OCI-LY7 (cell line): ENCODE measurements at regions not wholly inside any gene's neighbourhood (a gene's known extent, or its start where the extent isn't known, plus 50 kb on each side); places are given as distances from the start of the nearest gene placed in this dataset.

Experiments
- BruUV-seq: library from RNA; stranded (reverse); fragments of 400-500 nt; replicated peaks from 2 replicates; lab custom pipeline; 2021; lab: Mats Ljungman, UMichigan
- CTCF ChIA-PET: fragments of 300-600 bp; sonication (Branson Sonifier 250); formaldehyde crosslinking; loops from one replicate; lab custom pipeline; 2022; ENCODE audit warnings: antibody characterized with exemption; ENCODE audit not compliant: unreplicated experiment; lab: Charles Lee
- POLR2A ChIA-PET: fragments of 300-600 bp; sonication (Branson Sonifier 250); formaldehyde crosslinking; loops from one replicate; lab custom pipeline; 2022; ENCODE audit warnings: antibody characterized with exemption; lab: Charles Lee
- DNase-seq: peaks from one replicate; pipeline ENCODE4 v3.0.0-alpha.2; 2015; ENCODE audit warnings: low spot score
- H2AFZ ChIP-seq: fragments of 200-600 bp; sonication (generic), shearing (Covaris generic); 2 replicates; pipeline ENCODE4 v1.6.1; 2014; ENCODE audit warnings: mild to moderate bottlenecking, antibody characterized with exemption, low read length, moderate library complexity
- H3K27ac ChIP-seq: fragments of 200-600 bp; sonication (generic); 2 replicates; pipeline ENCODE4 v1.5.1; 2014; ENCODE audit warnings: mixed run types, low read depth, mild to moderate bottlenecking, moderate library complexity, low read length, inconsistent platforms; ENCODE audit not compliant: poor library complexity, severe bottlenecking
- H3K36me3 ChIP-seq: fragments of 200-600 bp; sonication (generic); 2 replicates; pipeline ENCODE4 v1.6.1; 2014; ENCODE audit warnings: mild to moderate bottlenecking, antibody characterized with exemption, low read length, moderate library complexity, mixed read lengths; ENCODE audit not compliant: insufficient read depth
- H3K4me1 ChIP-seq: fragments of 200-600 bp; sonication (generic); 2 replicates; pipeline ENCODE4 v1.5.1; 2014; ENCODE audit warnings: mild to moderate bottlenecking, low read length; ENCODE audit not compliant: insufficient read depth, poor library complexity, severe bottlenecking
- H3K4me2 ChIP-seq: fragments of 200-600 bp; sonication (generic); 2 replicates; pipeline ENCODE4 v1.6.1; 2014; ENCODE audit warnings: mild to moderate bottlenecking, low read length
- H3K4me3 ChIP-seq: fragments of 200-600 bp; sonication (generic); 2 replicates; pipeline ENCODE4 v1.5.1; 2014; ENCODE audit warnings: mild to moderate bottlenecking, low read depth, low read length; ENCODE audit not compliant: poor library complexity, severe bottlenecking
- H3K79me2 ChIP-seq: fragments of 200-600 bp; sonication (generic); 2 replicates; pipeline ENCODE4 v1.6.1; 2016; ENCODE audit warnings: low read depth, mild to moderate bottlenecking, low read length, moderate library complexity, mixed read lengths; ENCODE audit not compliant: insufficient read depth
- H3K9me2 ChIP-seq: fragments of 200-600 bp; sonication (generic); 2 replicates; pipeline ENCODE4 v1.6.1; 2016; ENCODE audit warnings: mild to moderate bottlenecking, low read length, mixed read lengths; ENCODE audit not compliant: insufficient read depth
- H3K9me3 ChIP-seq: fragments of 200-600 bp; sonication (generic); 2 replicates; pipeline ENCODE4 v1.6.1; 2014; ENCODE audit warnings: mild to moderate bottlenecking, mixed run types, low read length, mixed read lengths
- H4K20me1 ChIP-seq: fragments of 200-600 bp; sonication (generic); 2 replicates; pipeline ENCODE4 v1.6.1; 2014; ENCODE audit warnings: mild to moderate bottlenecking, antibody characterized with exemption, low read length, moderate library complexity, mixed read lengths; ENCODE audit not compliant: insufficient read depth
- CTCF ChIP-seq: fragments of 200-600 bp; sonication (generic); conservative IDR thresholded peaks from 2 replicates; pipeline ENCODE4 v1.5.1; 2014; ENCODE audit warnings: mild to moderate bottlenecking, antibody characterized with exemption, low read length, moderate library complexity, mixed read lengths
- EZH2phosphoT487 ChIP-seq: fragments of 200-600 bp; sonication (generic); IDR thresholded peaks from 2 replicates; pipeline ENCODE4 v1.6.1; 2018; ENCODE audit warnings: low read depth, borderline replicate concordance, mild to moderate bottlenecking, mixed run types, antibody characterized with exemption, low read length, moderate library complexity, mixed read lengths
- intact Hi-C: fragments of 100-400 bp; cut with micrococcal nuclease; formaldehyde crosslinking; loops from one replicate; pipeline ENCODE4 v1.10.0; 2022; ENCODE audit not compliant: unreplicated experiment

- H3K36me3 ChIP-seq: no peaks in the 10 kb centered on the region
- ChIA-PET POLR2A (interaction anchor here (0.6 kb wide), 1 partner anchor 301 kb away, joined by 5 read pairs; no protein-coding TSS in a partner anchor), CTCF (no interaction called here)
- no peak overlapping the region for H3K4me2 ChIP-seq
- H4K20me1 ChIP-seq: no peaks in the 10 kb centered on the region
- no peak overlapping the region for H3K4me3 ChIP-seq
- H3K27ac ChIP-seq: no peak overlapping the region
- TF ChIP-seq EZH2phosphoT487 (no peak), CTCF (no peak)
- H3K9me2 ChIP-seq: no peaks in the 10 kb centered on the region
- intact Hi-C loops: no loop called here
- H3K79me2 ChIP-seq: no peaks in the 10 kb centered on the region
- DNase-seq: no peak
- no peaks in the 10 kb centered on the region for H3K9me3 ChIP-seq
- BruUV-seq: no TSS peak
- no peak overlapping the region for H2AFZ ChIP-seq
- H3K4me1 ChIP-seq: no peaks in the 10 kb centered on the region
These were observed 298.4 kb upstream of the MOCS1 start for GRCh38 chr6:40232698-40233097.

GRCh38 chr6:40227735-40228134, 293.5 kb upstream of the MOCS1 start:
- H3K9me3 ChIP-seq: no peaks in the 10 kb centered on the region
- H3K4me2 ChIP-seq: no peak overlapping the region
- no peaks in the 10 kb centered on the region for H3K36me3 ChIP-seq
- no peaks in the 10 kb centered on the region for H4K20me1 ChIP-seq
- H3K27ac ChIP-seq: no peak overlapping the region
- POLR2A ChIA-PET: no interaction called here
- no peaks in the 10 kb centered on the region for H3K79me2 ChIP-seq
- DNase-seq: no peak
- intact Hi-C loops: no loop called here
- CTCF ChIA-PET: no interaction called here
- H3K4me3 ChIP-seq: no peak overlapping the region
- TF ChIP-seq CTCF (no peak), EZH2phosphoT487 (no peak)
- BruUV-seq: no TSS peak
- H2AFZ ChIP-seq: no peak overlapping the region
- no peaks in the 10 kb centered on the region for H3K4me1 ChIP-seq
- no peaks in the 10 kb centered on the region for H3K9me2 ChIP-seq

- intact Hi-C loops: no loop called here
- no peaks in the 10 kb centered on the region for H3K79me2 ChIP-seq
- no peaks in the 10 kb centered on the region for H3K9me3 ChIP-seq
- no peak overlapping the region for H2AFZ ChIP-seq
- DNase-seq: no peak
- no peak overlapping the region for H3K4me3 ChIP-seq
- no TSS peak for BruUV-seq
- H3K9me2 ChIP-seq: no peaks in the 10 kb centered on the region
- no peak overlapping the region for H3K4me2 ChIP-seq
- no peaks in the 10 kb centered on the region for H4K20me1 ChIP-seq
- no peaks in the 10 kb centered on the region for H3K4me1 ChIP-seq
- POLR2A ChIA-PET: interaction anchor here (1.1 kb wide), 1 partner anchor 16 kb away, joined by 3 read pairs; no protein-coding TSS in a partner anchor
- H3K27ac ChIP-seq: no peak overlapping the region
- H3K36me3 ChIP-seq: no peaks in the 10 kb centered on the region
- CTCF ChIA-PET: no interaction called here
- TF ChIP-seq CTCF: no peak
- TF ChIP-seq EZH2phosphoT487: no peak
These were observed 288.1 kb upstream of the MOCS1 start for GRCh38 chr6:40222354-40222753.
